ENCODE measurements at regions not wholly inside any gene's neighbourhood (a gene's known extent, or its start where the extent isn't known, plus 50 kb on each side); places are given as distances from the start of the nearest gene placed in this dataset.

DNA sequence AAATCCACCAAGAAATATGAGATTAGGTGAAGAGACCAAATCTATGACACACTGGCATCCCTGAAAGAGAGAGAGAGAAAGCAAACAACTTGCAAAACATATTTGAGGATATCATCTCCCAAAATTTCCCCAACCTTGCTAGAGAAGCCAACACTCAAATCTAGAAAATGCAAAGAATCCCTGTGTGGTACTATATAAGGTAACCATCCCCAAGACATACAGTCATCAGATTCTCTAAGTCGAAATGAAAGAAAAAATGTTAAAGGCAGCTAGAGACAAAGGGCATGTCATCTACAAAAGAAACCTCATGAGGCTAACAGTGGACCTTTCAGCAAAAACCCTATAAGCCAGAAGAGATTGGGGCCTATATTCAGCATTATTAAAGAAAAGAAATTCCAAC is 622.1 kb upstream of the LMCD1 start:
- peaks cover 8% of the 10 kb centered on the region for H3K36me3 Mint-ChIP-seq (ENCODE audit: low read depth)
- H3K4me1 Mint-ChIP-seq (ENCODE audit: low read depth), result peaks cover 67% of the 10 kb centered on the region
- POLR2A ChIA-PET, result interaction anchor here (0.8 kb wide), 1 partner anchor 16 kb away, joined by 3 read pairs; no protein-coding TSS in a partner anchor
- Histone ChIP-seq H3K4me3 (ENCODE audit: low read length) (no peak overlapping the region), H3K36me3 (ENCODE audit: insufficient read depth, low read length) (no peaks in the 10 kb centered on the region), H3K27me3 (ENCODE audit: control insufficient read depth in 1 of 2, insufficient read depth in 2 of 2, low read length in 2 of 2) (no peaks in the 10 kb centered on the region), H3K9me3 (ENCODE audit: control insufficient read depth in 1 of 2, insufficient read depth in 1 of 2, low read length in 2 of 2) (peaks cover 0 to 10% of the 10 kb centered on the region in 2 experiments), H3K4me1 (ENCODE audit: insufficient read depth, low read length) (peaks cover 17% of the 10 kb centered on the region), H3K27ac (ENCODE audit: low read depth in 1 of 2, low read length in 2 of 2) (no peak overlapping the region)
- CTCF ChIA-PET, result no interaction called here
- intact Hi-C loops (cut with DNase I, micrococcal nuclease), result loop anchor here in 1 of 2 experiments (10.0 kb wide), 1 partner anchor 475 kb away; no protein-coding TSS in a partner anchor
- H3K9me3 Mint-ChIP-seq, result peaks cover 10% of the 10 kb centered on the region
- DNase-seq, result no peak
- H3K27ac Mint-ChIP-seq, result no peak overlapping the region
- TF ChIP-seq, protein P1, sequence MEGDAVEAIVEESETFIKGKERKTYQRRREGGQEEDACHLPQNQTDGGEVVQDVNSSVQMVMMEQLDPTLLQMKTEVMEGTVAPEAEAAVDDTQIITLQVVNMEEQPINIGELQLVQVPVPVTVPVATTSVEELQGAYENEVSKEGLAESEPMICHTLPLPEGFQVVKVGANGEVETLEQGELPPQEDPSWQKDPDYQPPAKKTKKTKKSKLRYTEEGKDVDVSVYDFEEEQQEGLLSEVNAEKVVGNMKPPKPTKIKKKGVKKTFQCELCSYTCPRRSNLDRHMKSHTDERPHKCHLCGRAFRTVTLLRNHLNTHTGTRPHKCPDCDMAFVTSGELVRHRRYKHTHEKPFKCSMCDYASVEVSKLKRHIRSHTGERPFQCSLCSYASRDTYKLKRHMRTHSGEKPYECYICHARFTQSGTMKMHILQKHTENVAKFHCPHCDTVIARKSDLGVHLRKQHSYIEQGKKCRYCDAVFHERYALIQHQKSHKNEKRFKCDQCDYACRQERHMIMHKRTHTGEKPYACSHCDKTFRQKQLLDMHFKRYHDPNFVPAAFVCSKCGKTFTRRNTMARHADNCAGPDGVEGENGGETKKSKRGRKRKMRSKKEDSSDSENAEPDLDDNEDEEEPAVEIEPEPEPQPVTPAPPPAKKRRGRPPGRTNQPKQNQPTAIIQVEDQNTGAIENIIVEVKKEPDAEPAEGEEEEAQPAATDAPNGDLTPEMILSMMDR (IDR thresholded peaks at IDR 0.05), result no peak
- H3K4me3 Mint-ChIP-seq, result no peak overlapping the region
- H3K27me3 Mint-ChIP-seq, result no peaks in the 10 kb centered on the region
- ATAC-seq (ENCODE audit: poor library complexity), result no peak

DNA sequence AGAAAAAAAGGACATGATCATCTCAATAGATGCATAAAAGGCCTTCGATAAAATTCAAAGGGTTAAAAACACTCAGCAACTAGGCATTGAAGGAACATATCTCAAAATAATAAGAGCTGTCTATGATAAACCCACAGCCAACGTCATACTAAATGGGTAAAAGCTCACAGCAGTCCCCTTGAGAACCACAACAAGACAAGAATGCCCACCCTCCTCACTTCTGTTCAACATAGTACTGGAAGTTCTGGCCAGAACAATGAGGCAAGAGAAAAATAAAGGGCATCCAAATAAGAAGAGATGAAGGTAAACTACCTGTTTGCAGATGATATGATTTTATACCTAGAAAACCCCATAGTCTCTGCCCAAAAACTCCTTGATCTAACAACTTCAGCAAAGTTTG is 619.7 kb upstream of the LMCD1 start:
- peaks cover 17% of the 10 kb centered on the region for H3K4me1 ChIP-seq (ENCODE audit: insufficient read depth, low read length)
- H3K27ac ChIP-seq (ENCODE audit: low read depth in 1 of 2, low read length in 2 of 2), result no peak overlapping the region
- H3K36me3 Mint-ChIP-seq (ENCODE audit: low read depth), result peaks cover 13% of the 10 kb centered on the region
- H3K27me3 ChIP-seq (ENCODE audit: control insufficient read depth in 1 of 2, insufficient read depth in 2 of 2, low read length in 2 of 2), result no peaks in the 10 kb centered on the region
- no peak overlapping the region for H3K27ac Mint-ChIP-seq
- ChIA-PET POLR2A (no interaction called here), CTCF (no interaction called here)
- no peak overlapping the region for H3K4me3 Mint-ChIP-seq
- no peaks in the 10 kb centered on the region for H3K27me3 Mint-ChIP-seq
- TF ChIP-seq, protein P1 (IDR thresholded peaks at IDR 0.05), result no peak
- H3K4me3 ChIP-seq (ENCODE audit: low read length), result no peak overlapping the region
- intact Hi-C loops (cut with DNase I, micrococcal nuclease), result no loop called here
- ATAC-seq (ENCODE audit: poor library complexity), result no peak
- peaks cover 8 to 10% of the 10 kb centered on the region in 2 experiments for H3K9me3 ChIP-seq (ENCODE audit: control insufficient read depth in 1 of 2, insufficient read depth in 1 of 2, low read length in 2 of 2)
- peaks cover 14% of the 10 kb centered on the region for H3K9me3 Mint-ChIP-seq
- H3K36me3 ChIP-seq (ENCODE audit: insufficient read depth, low read length), result no peaks in the 10 kb centered on the region
- H3K4me1 Mint-ChIP-seq (ENCODE audit: low read depth), result peaks cover 52% of the 10 kb centered on the region
- DNase-seq, result no peak

DNA sequence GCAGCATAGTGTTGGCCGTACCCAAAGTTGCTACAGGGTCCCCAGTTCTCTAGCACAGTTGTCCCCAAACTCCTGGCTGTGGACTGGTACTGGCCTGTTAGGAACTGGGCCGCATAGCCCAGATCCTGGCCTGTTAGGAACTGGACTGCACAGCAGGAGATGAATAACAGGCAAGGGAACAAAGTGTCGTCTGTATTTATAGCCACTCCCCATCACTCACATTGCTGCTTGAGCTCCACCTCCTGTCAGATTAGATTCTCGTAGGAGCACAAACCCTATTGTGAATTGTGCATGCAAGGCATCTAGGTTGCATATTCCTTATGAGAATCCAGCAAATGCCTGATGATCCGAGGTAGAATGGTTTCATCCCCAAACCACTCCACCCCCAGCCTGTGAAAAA is 604.0 kb upstream of the LMCD1 start:
- no peak overlapping the region for H3K27ac Mint-ChIP-seq
- Histone ChIP-seq H3K9me3 (ENCODE audit: control insufficient read depth in 1 of 2, insufficient read depth in 1 of 2, low read length in 2 of 2) (no peaks in the 10 kb centered on the region), H3K4me1 (ENCODE audit: insufficient read depth, low read length) (no peaks in the 10 kb centered on the region), H3K27me3 (ENCODE audit: control insufficient read depth in 1 of 2, insufficient read depth in 2 of 2, low read length in 2 of 2) (no peaks in the 10 kb centered on the region), H3K27ac (ENCODE audit: low read depth in 1 of 2, low read length in 2 of 2) (no peak overlapping the region), H3K36me3 (ENCODE audit: insufficient read depth, low read length) (no peaks in the 10 kb centered on the region), H3K4me3 (ENCODE audit: low read length) (no peak overlapping the region)
- H3K9me3 Mint-ChIP-seq, result peaks cover 10% of the 10 kb centered on the region
- H3K4me1 Mint-ChIP-seq (ENCODE audit: low read depth), result no peaks in the 10 kb centered on the region
- TF ChIP-seq, protein P1 (IDR thresholded peaks at IDR 0.05), result no peak
- ATAC-seq (ENCODE audit: poor library complexity) (no peak), DNase-seq (no peak)
- no peaks in the 10 kb centered on the region for H3K27me3 Mint-ChIP-seq
- no peak overlapping the region for H3K4me3 Mint-ChIP-seq
- no peaks in the 10 kb centered on the region for H3K36me3 Mint-ChIP-seq (ENCODE audit: low read depth)
- CTCF ChIA-PET, result no interaction called here
- POLR2A ChIA-PET, result interaction anchor here (0.7 kb wide), 1 partner anchor 178 kb away, joined by 3 read pairs; no protein-coding TSS in a partner anchor
- intact Hi-C loops (cut with DNase I, micrococcal nuclease), result no loop called here

Data from CD4-positive, alpha-beta T cell (primary cell).